ENCODE measurements at regions not wholly inside any gene's neighbourhood (a gene's known extent, or its start where the extent isn't known, plus 50 kb on each side); places are given as distances from the start of the nearest gene placed in this dataset.

DNA sequence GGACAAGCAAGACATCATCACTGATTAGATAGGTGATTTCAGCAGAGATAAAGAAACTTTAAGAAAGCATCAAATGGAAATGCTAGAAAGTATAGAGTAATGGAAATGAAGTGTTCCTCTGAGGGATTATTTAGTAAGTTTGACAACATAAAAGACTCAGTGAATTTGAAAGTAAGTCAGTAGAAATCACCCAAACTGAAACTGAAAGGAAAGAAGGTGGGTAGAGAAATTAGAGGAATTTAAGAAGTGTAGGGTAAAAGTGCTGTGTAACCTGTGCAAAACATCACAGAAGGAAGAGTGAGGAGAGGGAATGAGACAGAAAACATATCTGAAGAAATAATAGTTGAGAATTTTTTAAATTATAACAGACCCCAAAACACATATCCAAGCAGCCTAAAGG lies 343.1 kb downstream of the CBLN2 start:
- H3K4me3 Mint-ChIP-seq: no peak overlapping the region
- TF ChIP-seq CTCF (IDR thresholded peaks at IDR 0.05; ENCODE audit: unreplicated experiment): no peak
- H3K27me3 Mint-ChIP-seq (ENCODE audit: low read depth): peaks cover 2% of the 10 kb centered on the region
- no peaks in the 10 kb centered on the region for H3K36me3 Mint-ChIP-seq
- DNase-seq (ENCODE audit: low spot score in 2 of 2, unreplicated experiment in 2 of 2): no peak
- no peak overlapping the region for H3K27ac Mint-ChIP-seq
- no peaks in the 10 kb centered on the region for H3K9me3 Mint-ChIP-seq
- H3K4me1 Mint-ChIP-seq: no peaks in the 10 kb centered on the region

DNA sequence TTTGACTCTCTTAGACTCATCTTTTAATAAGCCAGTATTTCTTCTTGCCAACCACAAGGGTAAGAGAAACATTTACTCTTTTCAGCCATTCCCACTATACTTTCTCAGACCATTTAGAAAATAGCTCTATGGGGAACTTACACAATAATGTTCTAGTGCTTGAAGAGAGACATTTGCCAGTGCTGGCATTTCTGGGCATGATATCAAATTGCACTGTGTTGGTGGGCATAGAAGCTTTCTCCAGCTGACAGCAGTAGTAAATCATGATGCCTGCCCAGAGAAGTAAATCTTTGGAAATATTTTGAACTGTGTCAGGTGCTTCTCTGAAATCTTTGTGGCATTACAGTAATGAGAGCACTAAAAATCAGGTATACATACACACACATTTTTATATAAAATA lies 346.6 kb downstream of the CBLN2 start:
- H3K27me3 Mint-ChIP-seq (ENCODE audit: low read depth): no peaks in the 10 kb centered on the region
- H3K9me3 Mint-ChIP-seq: peaks cover 3% of the 10 kb centered on the region
- no peaks in the 10 kb centered on the region for H3K36me3 Mint-ChIP-seq
- DNase-seq (ENCODE audit: low spot score in 2 of 2, unreplicated experiment in 2 of 2): no peak
- H3K4me1 Mint-ChIP-seq: no peaks in the 10 kb centered on the region
- no peak overlapping the region for H3K4me3 Mint-ChIP-seq
- H3K27ac Mint-ChIP-seq: no peak overlapping the region
- TF ChIP-seq CTCF (IDR thresholded peaks at IDR 0.05; ENCODE audit: unreplicated experiment): no peak

DNA sequence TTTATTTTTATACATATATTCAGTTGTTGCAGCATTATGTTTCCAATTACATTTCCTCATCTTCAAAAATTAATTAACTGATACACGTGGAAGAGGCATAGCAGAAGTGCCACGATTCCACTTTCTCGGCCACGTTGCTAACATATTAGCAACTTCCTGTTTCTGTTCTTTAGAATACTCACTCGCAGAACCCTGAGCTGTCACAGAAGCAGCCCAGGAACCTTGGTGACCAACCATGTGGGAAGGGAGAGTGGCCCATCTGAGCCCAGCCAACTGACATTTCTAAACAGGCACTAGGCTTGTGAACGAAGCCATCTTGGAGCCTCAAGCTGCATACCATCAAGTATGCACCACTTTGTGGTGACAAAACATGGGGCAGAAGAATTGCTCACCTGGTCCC lies 350.1 kb downstream of the CBLN2 start:
- H3K4me3 Mint-ChIP-seq: no peak overlapping the region

DNA sequence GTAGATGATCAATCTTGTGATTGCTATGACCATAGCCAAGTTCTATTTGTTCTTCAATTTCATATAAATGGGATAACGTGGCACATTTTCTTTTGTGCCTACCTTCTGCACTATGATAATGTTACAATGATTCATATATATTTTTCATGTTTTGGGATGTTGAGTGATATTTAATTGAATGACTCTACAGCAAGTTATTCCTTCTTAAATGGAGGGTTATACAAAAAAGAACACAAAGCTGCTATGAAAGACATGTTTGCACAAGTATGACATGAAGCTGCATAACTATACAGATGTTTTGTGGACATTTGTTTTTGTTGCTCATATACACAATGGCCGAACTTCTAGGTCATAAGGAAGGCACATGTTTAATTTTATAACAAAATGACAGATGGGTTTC lies 356.2 kb downstream of the CBLN2 start:
- Mint-ChIP-seq H3K27ac (no peak overlapping the region), H3K4me1 (no peaks in the 10 kb centered on the region), H3K36me3 (no peaks in the 10 kb centered on the region), H3K9me3 (peaks cover 8% of the 10 kb centered on the region), H3K27me3 (ENCODE audit: low read depth) (no peaks in the 10 kb centered on the region), H3K4me3 (no peak overlapping the region)
- no peak for DNase-seq (ENCODE audit: low spot score in 2 of 2, unreplicated experiment in 2 of 2)
- TF ChIP-seq CTCF (IDR thresholded peaks at IDR 0.05; ENCODE audit: unreplicated experiment): no peak

More for the DNA sequence above, 350.1 kb downstream of the CBLN2 start:
- no peak for DNase-seq (ENCODE audit: low spot score in 2 of 2, unreplicated experiment in 2 of 2)
- peaks cover 11% of the 10 kb centered on the region for H3K9me3 Mint-ChIP-seq
- no peak overlapping the region for H3K27ac Mint-ChIP-seq
- no peaks in the 10 kb centered on the region for H3K4me1 Mint-ChIP-seq
- TF ChIP-seq CTCF (IDR thresholded peaks at IDR 0.05; ENCODE audit: unreplicated experiment): no peak
- H3K36me3 Mint-ChIP-seq: no peaks in the 10 kb centered on the region
- no peaks in the 10 kb centered on the region for H3K27me3 Mint-ChIP-seq (ENCODE audit: low read depth)

GRCh38 chr18:72181241-72181764 lies 362.8 kb downstream of the CBLN2 start:
- H3K9me3 Mint-ChIP-seq: peaks cover 30% of the 10 kb centered on the region
- H3K36me3 Mint-ChIP-seq: no peaks in the 10 kb centered on the region
- no peak for DNase-seq (ENCODE audit: low spot score in 2 of 2, unreplicated experiment in 2 of 2)
- H3K27me3 Mint-ChIP-seq (ENCODE audit: low read depth): no peaks in the 10 kb centered on the region
- TF ChIP-seq CTCF (IDR thresholded peaks at IDR 0.05; ENCODE audit: unreplicated experiment): no peak
- H3K4me3 Mint-ChIP-seq: no peak overlapping the region
- H3K27ac Mint-ChIP-seq: no peak overlapping the region
- no peaks in the 10 kb centered on the region for H3K4me1 Mint-ChIP-seq

DNA sequence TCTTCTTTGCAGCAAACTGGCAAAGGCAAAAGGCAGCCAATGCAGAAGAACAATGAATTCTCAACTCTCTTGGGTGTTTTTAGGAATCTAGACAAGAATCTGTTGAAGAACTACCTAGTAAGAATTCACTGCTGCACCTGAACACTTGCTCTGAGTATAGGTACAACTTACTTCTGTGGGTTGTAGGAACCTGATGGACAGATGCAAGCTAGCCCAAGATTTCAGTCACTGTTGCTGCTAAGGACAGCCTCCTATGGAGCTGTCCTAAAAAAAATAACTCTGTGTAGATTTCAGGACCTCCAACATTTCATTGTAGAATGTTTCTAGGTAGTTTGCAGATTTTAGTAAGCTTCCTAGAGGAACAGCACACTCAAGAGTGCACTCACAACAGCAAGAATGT lies 363.5 kb downstream of the CBLN2 start:
- H3K36me3 Mint-ChIP-seq: no peaks in the 10 kb centered on the region
- no peaks in the 10 kb centered on the region for H3K27me3 Mint-ChIP-seq (ENCODE audit: low read depth)
- TF ChIP-seq CTCF (IDR thresholded peaks at IDR 0.05; ENCODE audit: unreplicated experiment): no peak
- H3K4me1 Mint-ChIP-seq: no peaks in the 10 kb centered on the region
- no peak overlapping the region for H3K27ac Mint-ChIP-seq
- H3K9me3 Mint-ChIP-seq: peaks cover 30% of the 10 kb centered on the region
- no peak for DNase-seq (ENCODE audit: low spot score in 2 of 2, unreplicated experiment in 2 of 2)
- H3K4me3 Mint-ChIP-seq: no peak overlapping the region
